ENCODE measurements at regions not wholly inside any gene's neighbourhood (a gene's known extent, or its start where the extent isn't known, plus 50 kb on each side); places are given as distances from the start of the nearest gene placed in this dataset.
"Not testable (repeated sequence)": the region's sequence is repeated elsewhere in the genome, so short reads cannot be mapped to it uniquely, and the experiment has no call there.

GRCh38 chr14:45807178-45807899 lies 554.3 kb upstream of the MIS18BP1 start:
- Histone ChIP-seq H3K4me3 (ENCODE audit: low read length) (no peak overlapping the region), H3K36me3 (replicated peaks; ENCODE audit: insufficient read depth, low read length) (no peaks in the 10 kb centered on the region), H3K27me3 (replicated peaks; ENCODE audit: insufficient read depth, low read length) (no peaks in the 10 kb centered on the region), H3F3A (ENCODE audit: insufficient read depth, low read length) (no peaks in the 10 kb centered on the region), H3K9me3 (replicated peaks; ENCODE audit: insufficient read depth, low read length) (no peaks in the 10 kb centered on the region), H3K9ac (ENCODE audit: low read length) (no peak overlapping the region), H3K27ac (ENCODE audit: low read length) (no peak overlapping the region), H2AFZ (ENCODE audit: low read length) (no peak overlapping the region), H3K4me1 (ENCODE audit: low read length) (no peaks in the 10 kb centered on the region), H3K9me2 (replicated peaks; ENCODE audit: insufficient read depth, low read length) (no peaks in the 10 kb centered on the region), H4K20me1 (ENCODE audit: insufficient read depth, low read length) (no peaks in the 10 kb centered on the region), H3K79me2 (ENCODE audit: low read length) (no peaks in the 10 kb centered on the region), H3K4me2 (ENCODE audit: low read depth, low read length) (no peak overlapping the region)
- DNase-seq = no peak
- TF ChIP-seq CTCF (IDR thresholded peaks at IDR 0.05; ENCODE audit: low read length) = no peak

GRCh38 chr14:45799511-45799910 lies 546.5 kb upstream of the MIS18BP1 start:
- H4K20me1 ChIP-seq (ENCODE audit: insufficient read depth, low read length) = no peaks in the 10 kb centered on the region
- H3K27me3 ChIP-seq (replicated peaks; ENCODE audit: insufficient read depth, low read length) = no peaks in the 10 kb centered on the region
- H2AFZ ChIP-seq (ENCODE audit: low read length) = no peak overlapping the region
- H3K4me3 ChIP-seq (ENCODE audit: low read length) = no peak overlapping the region
- H3K27ac ChIP-seq (ENCODE audit: low read length) = no peak overlapping the region
- no peaks in the 10 kb centered on the region for H3K9me2 ChIP-seq (replicated peaks; ENCODE audit: insufficient read depth, low read length)
- no peaks in the 10 kb centered on the region for H3K9me3 ChIP-seq (replicated peaks; ENCODE audit: insufficient read depth, low read length)
- H3K4me1 ChIP-seq (ENCODE audit: low read length) = no peaks in the 10 kb centered on the region
- DNase-seq = no peak
- no peaks in the 10 kb centered on the region for H3K79me2 ChIP-seq (ENCODE audit: low read length)
- H3K36me3 ChIP-seq (replicated peaks; ENCODE audit: insufficient read depth, low read length) = no peaks in the 10 kb centered on the region
- H3F3A ChIP-seq (ENCODE audit: insufficient read depth, low read length) = no peaks in the 10 kb centered on the region
- H3K4me2 ChIP-seq (ENCODE audit: low read depth, low read length) = no peak overlapping the region
- TF ChIP-seq EZH2phosphoT487 (IDR thresholded peaks at IDR 0.05; ENCODE audit: low read length) = no peak
- TF ChIP-seq EZH2 (optimal IDR thresholded peaks at IDR 0.05; ENCODE audit: low read depth, low read length) = no peak
- TF ChIP-seq CTCF (IDR thresholded peaks at IDR 0.05; ENCODE audit: low read length) = no peak
- no peak overlapping the region for H3K9ac ChIP-seq (ENCODE audit: low read length)

GRCh38 chr14:45798659-45799058 lies 545.7 kb upstream of the MIS18BP1 start:
- H3F3A ChIP-seq (ENCODE audit: insufficient read depth, low read length) = no peaks in the 10 kb centered on the region
- H3K4me2 ChIP-seq (ENCODE audit: low read depth, low read length) = no peak overlapping the region
- H3K4me3 ChIP-seq (ENCODE audit: low read length) = no peak overlapping the region
- no peak overlapping the region for H2AFZ ChIP-seq (ENCODE audit: low read length)
- DNase-seq = no peak
- no peaks in the 10 kb centered on the region for H3K36me3 ChIP-seq (replicated peaks; ENCODE audit: insufficient read depth, low read length)
- H3K79me2 ChIP-seq (ENCODE audit: low read length) = no peaks in the 10 kb centered on the region
- no peak overlapping the region for H3K27ac ChIP-seq (ENCODE audit: low read length)
- no peaks in the 10 kb centered on the region for H3K27me3 ChIP-seq (replicated peaks; ENCODE audit: insufficient read depth, low read length)
- H3K9me2 ChIP-seq (replicated peaks; ENCODE audit: insufficient read depth, low read length) = no peaks in the 10 kb centered on the region
- TF ChIP-seq EZH2phosphoT487 (IDR thresholded peaks at IDR 0.05; ENCODE audit: low read length) (no peak), EZH2 (optimal IDR thresholded peaks at IDR 0.05; ENCODE audit: low read depth, low read length) (no peak), CTCF (IDR thresholded peaks at IDR 0.05; ENCODE audit: low read length) (no peak)
- no peak overlapping the region for H3K9ac ChIP-seq (ENCODE audit: low read length)
- no peaks in the 10 kb centered on the region for H3K9me3 ChIP-seq (replicated peaks; ENCODE audit: insufficient read depth, low read length)
- H3K4me1 ChIP-seq (ENCODE audit: low read length) = no peaks in the 10 kb centered on the region
- no peaks in the 10 kb centered on the region for H4K20me1 ChIP-seq (ENCODE audit: insufficient read depth, low read length)

- H4K20me1 ChIP-seq (ENCODE audit: insufficient read depth, low read length); DNase-seq; H2AFZ ChIP-seq (ENCODE audit: low read length); H3K4me1 ChIP-seq (ENCODE audit: low read length); H3K27me3 ChIP-seq (replicated peaks; ENCODE audit: insufficient read depth, low read length); H3K4me2 ChIP-seq (ENCODE audit: low read depth, low read length); H3K9me3 ChIP-seq (replicated peaks; ENCODE audit: insufficient read depth, low read length); H3K9ac ChIP-seq (ENCODE audit: low read length); H3K9me2 ChIP-seq (replicated peaks; ENCODE audit: insufficient read depth, low read length); H3F3A ChIP-seq (ENCODE audit: insufficient read depth, low read length); H3K27ac ChIP-seq (ENCODE audit: low read length); H3K4me3 ChIP-seq (ENCODE audit: low read length); H3K36me3 ChIP-seq (replicated peaks; ENCODE audit: insufficient read depth, low read length); H3K79me2 ChIP-seq (ENCODE audit: low read length): not testable (repeated sequence)
These were observed 543.0 kb upstream of the MIS18BP1 start for GRCh38 chr14:45796006-45796405.

All from MM.1S (cell line).